ENCODE measurements at regions not wholly inside any gene's neighbourhood (a gene's known extent, or its start where the extent isn't known, plus 50 kb on each side); places are given as distances from the start of the nearest gene placed in this dataset.

GRCh38 chr17:71399649-71400048 lies 721.2 kb upstream of the SOX9 start:
- ChIA-PET POLR2A (interaction anchor here (0.7 kb wide), 1 partner anchor 13 kb away, joined by 3 read pairs; no protein-coding TSS in a partner anchor), CTCF (no interaction called here)
- H3K27ac ChIP-seq (ENCODE audit: low read depth, low read length), result no peak overlapping the region
- no peaks in the 10 kb centered on the region for H3K27me3 ChIP-seq (ENCODE audit: control insufficient read depth, insufficient read depth, low read length)
- H3K9me3 ChIP-seq (ENCODE audit: control insufficient read depth, insufficient read depth, low read length), result no peaks in the 10 kb centered on the region; the same call in 1 of the 2 replicates
- H3K4me3 ChIP-seq (ENCODE audit: low read depth, low read length), result no peak overlapping the region
- no peak for DNase-seq (ENCODE audit: low read depth, low spot score)
- TF ChIP-seq CTCF (IDR thresholded peaks at IDR 0.05; ENCODE audit: low read depth, low read length), result no peak

- no peak for DNase-seq (ENCODE audit: low read depth, low spot score)
- no peak for TF ChIP-seq CTCF (IDR thresholded peaks at IDR 0.05; ENCODE audit: low read depth, low read length)
- H3K27ac ChIP-seq (ENCODE audit: low read depth, low read length), result no peak overlapping the region
- ChIA-PET POLR2A (no interaction called here), CTCF (no interaction called here)
- no peaks in the 10 kb centered on the region for H3K27me3 ChIP-seq (ENCODE audit: control insufficient read depth, insufficient read depth, low read length)
- no peaks in the 10 kb centered on the region; the same call in 1 of the 2 replicates for H3K9me3 ChIP-seq (ENCODE audit: control insufficient read depth, insufficient read depth, low read length)
- no peak overlapping the region for H3K4me3 ChIP-seq (ENCODE audit: low read depth, low read length)
Observed at GRCh38 chr17:71402007-71402406, 718.8 kb upstream of the SOX9 start.

- H3K27ac ChIP-seq (ENCODE audit: low read depth, low read length), result no peak overlapping the region
- ChIA-PET CTCF (no interaction called here), POLR2A (no interaction called here)
- H3K9me3 ChIP-seq (ENCODE audit: control insufficient read depth, insufficient read depth, low read length), result no peaks in the 10 kb centered on the region; the same call in 1 of the 2 replicates
- no peaks in the 10 kb centered on the region for H3K27me3 ChIP-seq (ENCODE audit: control insufficient read depth, insufficient read depth, low read length)
- TF ChIP-seq CTCF (IDR thresholded peaks at IDR 0.05; ENCODE audit: low read depth, low read length), result no peak
- no peak overlapping the region for H3K4me3 ChIP-seq (ENCODE audit: low read depth, low read length)
- no peak for DNase-seq (ENCODE audit: low read depth, low spot score)
Observed at GRCh38 chr17:71402661-71403141, 718.1 kb upstream of the SOX9 start.

- Histone ChIP-seq H3K27me3 (ENCODE audit: control insufficient read depth, insufficient read depth, low read length) (no peaks in the 10 kb centered on the region), H3K9me3 (ENCODE audit: control insufficient read depth, insufficient read depth, low read length) (no peaks in the 10 kb centered on the region; the same call in 1 of the 2 replicates), H3K4me3 (ENCODE audit: low read depth, low read length) (no peak overlapping the region), H3K27ac (ENCODE audit: low read depth, low read length) (no peak overlapping the region)
- CTCF ChIA-PET, result no interaction called here
- POLR2A ChIA-PET, result no interaction called here
- no peak for DNase-seq (ENCODE audit: low read depth, low spot score)
- TF ChIP-seq CTCF (IDR thresholded peaks at IDR 0.05; ENCODE audit: low read depth, low read length), result no peak
Observed at GRCh38 chr17:71405101-71405500, 715.7 kb upstream of the SOX9 start.

GRCh38 chr17:71407981-71408380 lies 712.8 kb upstream of the SOX9 start:
- Histone ChIP-seq H3K27me3 (ENCODE audit: control insufficient read depth, insufficient read depth, low read length) (no peaks in the 10 kb centered on the region), H3K4me3 (ENCODE audit: low read depth, low read length) (no peak overlapping the region), H3K9me3 (ENCODE audit: control insufficient read depth, insufficient read depth, low read length) (no peaks in the 10 kb centered on the region), H3K27ac (ENCODE audit: low read depth, low read length) (no peak overlapping the region)
- ChIA-PET POLR2A (no interaction called here), CTCF (interaction anchor here (0.8 to 1.0 kb wide), 2 partner anchors 54 to 641 kb away, joined by 3 to 4 read pairs; no protein-coding TSS in a partner anchor)
- TF ChIP-seq CTCF (IDR thresholded peaks at IDR 0.05; ENCODE audit: low read depth, low read length), result no peak
- no peak for DNase-seq (ENCODE audit: low read depth, low spot score)

Data from AG04450 (cell line).